GM12878 (cell line): ENCODE measurements at regions not wholly inside any gene's neighbourhood (a gene's known extent, or its start where the extent isn't known, plus 50 kb on each side); places are given as distances from the start of the nearest gene placed in this dataset.

Experiments used
- EP300 ChIP-seq, 2 experiments: fragments of 150-350 bp in 1 of 2; IDR thresholded peaks; 2 replicates each; pipeline ENCODE4 v1.6.1; 2011 to 2012; ENCODE audit warnings: low read depth in 2 of 2, low read length in 2 of 2, borderline replicate concordance in 1 of 2, improper control_type of control experiment in 1 of 2, inconsistent platforms in 1 of 2; ENCODE audit not compliant: control insufficient read depth in 1 of 2
- FOXK2 ChIP-seq: fragments of 450-650 bp; IDR thresholded peaks from 2 replicates; pipeline ENCODE4 v1.6.1; 2017; ENCODE audit warnings: mild to moderate bottlenecking, moderate library complexity
- NFIC ChIP-seq: IDR thresholded peaks from 2 replicates; pipeline ENCODE4 v1.6.1; 2012; ENCODE audit warnings: low read depth, mild to moderate bottlenecking, inconsistent platforms, low read length, moderate library complexity
- POLR2A ChIP-seq: IDR thresholded peaks from 2 replicates; pipeline ENCODE4 v1.6.1; 2011; ENCODE audit warnings: low read depth, mild to moderate bottlenecking, low read length
- TF ChIP-seq, protein P1 (sequence below): fragments of 450-650 bp; IDR thresholded peaks from 2 replicates; pipeline ENCODE4 v1.6.1; 2014; ENCODE audit warnings: mild to moderate bottlenecking
- TF ChIP-seq, protein P2 (sequence below), 3 experiments: IDR thresholded peaks in 2 of 3; conservative IDR thresholded peaks in 1 of 3; 2 replicates each; pipeline ENCODE4 v1.5.1; 2011; ENCODE audit warnings: low read depth in 3 of 3, low read length in 3 of 3, mild to moderate bottlenecking in 3 of 3, control low read depth in 2 of 3, moderate library complexity in 2 of 3, inconsistent platforms in 1 of 3, mixed read lengths in 1 of 3; ENCODE audit not compliant: control insufficient read depth in 2 of 3, insufficient read depth in 1 of 3; ENCODE audit errors: extremely low read depth in 1 of 3

DNA sequence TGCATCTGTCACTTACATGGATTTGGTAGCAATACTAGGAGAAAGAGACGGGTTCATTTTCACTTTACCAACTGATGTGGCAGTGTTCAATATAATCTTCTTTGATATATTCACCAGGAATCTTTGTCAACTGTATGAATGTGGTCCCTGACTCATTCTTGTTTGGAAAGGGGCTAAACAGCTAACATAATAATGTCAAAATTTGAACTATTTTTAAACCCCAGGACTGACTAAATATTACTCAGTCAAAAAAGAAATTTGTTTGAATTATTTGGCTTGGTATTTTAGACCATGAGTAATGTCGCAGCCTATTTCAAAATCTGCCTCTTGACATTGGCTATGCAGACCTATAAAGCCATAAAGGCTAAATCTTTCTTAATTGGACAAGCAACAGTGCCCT lies 413.7 kb upstream of the RGPD4 start:
- TF ChIP-seq EP300 (IDR thresholded peaks at IDR 0.05; ENCODE audit: borderline replicate concordance in 1 of 2, control insufficient read depth in 1 of 2, low read depth in 2 of 2, low read length in 2 of 2): no peak
- TF ChIP-seq, protein P1, sequence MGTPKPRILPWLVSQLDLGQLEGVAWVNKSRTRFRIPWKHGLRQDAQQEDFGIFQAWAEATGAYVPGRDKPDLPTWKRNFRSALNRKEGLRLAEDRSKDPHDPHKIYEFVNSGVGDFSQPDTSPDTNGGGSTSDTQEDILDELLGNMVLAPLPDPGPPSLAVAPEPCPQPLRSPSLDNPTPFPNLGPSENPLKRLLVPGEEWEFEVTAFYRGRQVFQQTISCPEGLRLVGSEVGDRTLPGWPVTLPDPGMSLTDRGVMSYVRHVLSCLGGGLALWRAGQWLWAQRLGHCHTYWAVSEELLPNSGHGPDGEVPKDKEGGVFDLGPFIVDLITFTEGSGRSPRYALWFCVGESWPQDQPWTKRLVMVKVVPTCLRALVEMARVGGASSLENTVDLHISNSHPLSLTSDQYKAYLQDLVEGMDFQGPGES: no peak
- TF ChIP-seq, protein P2, sequence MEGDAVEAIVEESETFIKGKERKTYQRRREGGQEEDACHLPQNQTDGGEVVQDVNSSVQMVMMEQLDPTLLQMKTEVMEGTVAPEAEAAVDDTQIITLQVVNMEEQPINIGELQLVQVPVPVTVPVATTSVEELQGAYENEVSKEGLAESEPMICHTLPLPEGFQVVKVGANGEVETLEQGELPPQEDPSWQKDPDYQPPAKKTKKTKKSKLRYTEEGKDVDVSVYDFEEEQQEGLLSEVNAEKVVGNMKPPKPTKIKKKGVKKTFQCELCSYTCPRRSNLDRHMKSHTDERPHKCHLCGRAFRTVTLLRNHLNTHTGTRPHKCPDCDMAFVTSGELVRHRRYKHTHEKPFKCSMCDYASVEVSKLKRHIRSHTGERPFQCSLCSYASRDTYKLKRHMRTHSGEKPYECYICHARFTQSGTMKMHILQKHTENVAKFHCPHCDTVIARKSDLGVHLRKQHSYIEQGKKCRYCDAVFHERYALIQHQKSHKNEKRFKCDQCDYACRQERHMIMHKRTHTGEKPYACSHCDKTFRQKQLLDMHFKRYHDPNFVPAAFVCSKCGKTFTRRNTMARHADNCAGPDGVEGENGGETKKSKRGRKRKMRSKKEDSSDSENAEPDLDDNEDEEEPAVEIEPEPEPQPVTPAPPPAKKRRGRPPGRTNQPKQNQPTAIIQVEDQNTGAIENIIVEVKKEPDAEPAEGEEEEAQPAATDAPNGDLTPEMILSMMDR (IDR thresholded peaks at IDR 0.05 in 2 of 3, conservative IDR thresholded peaks at IDR 0.05 in 1 of 3; ENCODE audit: control insufficient read depth in 2 of 3, extremely low read depth in 1 of 3, insufficient read depth in 1 of 3, low read depth in 3 of 3, low read length in 3 of 3): no peak
- no peak for TF ChIP-seq POLR2A
- TF ChIP-seq NFIC: no peak
- no peak for TF ChIP-seq FOXK2
